PC-3 (cell line): ENCODE measurements at regions not wholly inside any gene's neighbourhood (a gene's known extent, or its start where the extent isn't known, plus 50 kb on each side); places are given as distances from the start of the nearest gene placed in this dataset.

ENCODE experiments used
- EZH2phosphoT487 ChIP-seq: fragments of 300-600 bp; sonication (generic); IDR thresholded peaks from 2 replicates; pipeline ENCODE4 v1.6.1; 2018; ENCODE audit warnings: mild to moderate bottlenecking, antibody characterized with exemption, low read length, borderline replicate concordance
- TF ChIP-seq, protein P1 (sequence below): fragments of 300-600 bp; sonication (generic); conservative IDR thresholded peaks from 2 replicates; pipeline ENCODE4 v1.5.1; 2017; ENCODE audit warnings: antibody characterized with exemption, low read depth, mild to moderate bottlenecking, low read length

DNA sequence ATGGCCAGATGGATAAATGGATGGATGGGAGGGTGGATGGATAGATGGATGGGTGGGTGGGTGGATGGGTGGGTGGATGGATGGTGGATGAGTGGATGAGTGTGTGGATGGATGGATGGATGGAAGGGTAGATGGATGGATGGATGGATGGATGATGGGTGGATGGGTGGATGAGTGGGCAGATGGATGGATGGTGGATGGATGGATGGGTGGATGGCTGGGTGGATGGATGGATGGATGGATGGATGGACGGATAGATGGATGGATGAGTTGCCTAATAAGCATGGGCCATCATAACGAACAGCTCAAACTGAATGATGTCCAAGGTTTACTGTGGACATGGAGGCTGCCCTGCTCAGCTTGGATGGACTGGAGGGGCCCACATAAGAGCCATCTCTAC is 89.8 kb upstream of the SMIM23 start:
- TF ChIP-seq, protein P1, sequence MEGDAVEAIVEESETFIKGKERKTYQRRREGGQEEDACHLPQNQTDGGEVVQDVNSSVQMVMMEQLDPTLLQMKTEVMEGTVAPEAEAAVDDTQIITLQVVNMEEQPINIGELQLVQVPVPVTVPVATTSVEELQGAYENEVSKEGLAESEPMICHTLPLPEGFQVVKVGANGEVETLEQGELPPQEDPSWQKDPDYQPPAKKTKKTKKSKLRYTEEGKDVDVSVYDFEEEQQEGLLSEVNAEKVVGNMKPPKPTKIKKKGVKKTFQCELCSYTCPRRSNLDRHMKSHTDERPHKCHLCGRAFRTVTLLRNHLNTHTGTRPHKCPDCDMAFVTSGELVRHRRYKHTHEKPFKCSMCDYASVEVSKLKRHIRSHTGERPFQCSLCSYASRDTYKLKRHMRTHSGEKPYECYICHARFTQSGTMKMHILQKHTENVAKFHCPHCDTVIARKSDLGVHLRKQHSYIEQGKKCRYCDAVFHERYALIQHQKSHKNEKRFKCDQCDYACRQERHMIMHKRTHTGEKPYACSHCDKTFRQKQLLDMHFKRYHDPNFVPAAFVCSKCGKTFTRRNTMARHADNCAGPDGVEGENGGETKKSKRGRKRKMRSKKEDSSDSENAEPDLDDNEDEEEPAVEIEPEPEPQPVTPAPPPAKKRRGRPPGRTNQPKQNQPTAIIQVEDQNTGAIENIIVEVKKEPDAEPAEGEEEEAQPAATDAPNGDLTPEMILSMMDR: no peak
- no peak for TF ChIP-seq EZH2phosphoT487
